GM12878 (cell line): ENCODE measurements at regions not wholly inside any gene's neighbourhood (a gene's known extent, or its start where the extent isn't known, plus 50 kb on each side); places are given as distances from the start of the nearest gene placed in this dataset.
A peak's percentile ranks its signal among the peaks of the same experiment; 100 is the strongest.

ENCODE experiments used
- DPF2 ChIP-seq: fragments of 450-650 bp; IDR thresholded peaks from 2 replicates; pipeline ENCODE4 v1.6.1; 2017; ENCODE audit warnings: mild to moderate bottlenecking
- EP300 ChIP-seq, 2 experiments: fragments of 150-350 bp in 1 of 2; IDR thresholded peaks; 2 replicates each; pipeline ENCODE4 v1.6.1; 2011 to 2012; ENCODE audit warnings: low read depth in 2 of 2, low read length in 2 of 2, borderline replicate concordance in 1 of 2, improper control_type of control experiment in 1 of 2, inconsistent platforms in 1 of 2; ENCODE audit not compliant: control insufficient read depth in 1 of 2
- ETV6 ChIP-seq, 2 experiments: fragments of 450-650 bp in 1 of 2; IDR thresholded peaks in 1 of 2; conservative IDR thresholded peaks in 1 of 2; 2 replicates each; pipeline ENCODE4 v1.6.1; 2014; ENCODE audit warnings: antibody characterized with exemption in 1 of 2, borderline replicate concordance in 1 of 2, low read depth in 1 of 2, mild to moderate bottlenecking in 1 of 2, moderate library complexity in 1 of 2
- FOXK2 ChIP-seq: fragments of 450-650 bp; IDR thresholded peaks from 2 replicates; pipeline ENCODE4 v1.6.1; 2017; ENCODE audit warnings: mild to moderate bottlenecking, moderate library complexity
- NFXL1 ChIP-seq: fragments of 450-650 bp; IDR thresholded peaks from 2 replicates; pipeline ENCODE4 v1.6.1; 2017; ENCODE audit warnings: antibody characterized with exemption, mild to moderate bottlenecking, borderline replicate concordance
- PBX3 ChIP-seq: IDR thresholded peaks from 2 replicates; pipeline ENCODE4 v1.6.1; 2011; ENCODE audit warnings: mild to moderate bottlenecking, low read depth, low read length, moderate library complexity; ENCODE audit not compliant: insufficient replicate concordance
- PKNOX1 ChIP-seq: fragments of 450-650 bp; IDR thresholded peaks from 2 replicates; pipeline ENCODE4 v1.6.1; 2016; ENCODE audit warnings: mild to moderate bottlenecking
- SKIL ChIP-seq: fragments of 450-650 bp; IDR thresholded peaks from 2 replicates; pipeline ENCODE4 v1.6.1; 2017; ENCODE audit warnings: mild to moderate bottlenecking, low read depth, inconsistent platforms; ENCODE audit not compliant: poor library complexity, severe bottlenecking
- SMAD5 ChIP-seq: IDR thresholded peaks from 2 replicates; pipeline ENCODE4 v1.6.1; 2016; ENCODE audit warnings: antibody characterized with exemption, low read depth
- TCF12 ChIP-seq: IDR thresholded peaks from 2 replicates; pipeline ENCODE4 v1.6.1; 2011; ENCODE audit warnings: low read depth, mild to moderate bottlenecking, low read length

GRCh38 chr6:53718597-53719460 lies 53.3 kb upstream of the KLHL31 start (continued):
- TF ChIP-seq PBX3 (peak; percentile 54), SMAD5 (no peak), TCF12 (peak; percentile 70), PKNOX1 (peak; percentile 84), SKIL (peak; percentile 28), ETV6 (conservative IDR thresholded peaks at IDR 0.05 in 1 of 2, IDR thresholded peaks at IDR 0.05 in 1 of 2; ENCODE audit: borderline replicate concordance in 1 of 2, low read depth in 1 of 2) (no peak), FOXK2 (no peak), DPF2 (peak; percentile 15; the same call in 1 of the 2 replicates), EP300 (IDR thresholded peaks at IDR 0.05; ENCODE audit: borderline replicate concordance in 1 of 2, control insufficient read depth in 1 of 2, low read depth in 2 of 2, low read length in 2 of 2) (peak; percentile 24 to 25; a peak in 1 of 4 replicates), NFXL1 (no peak)
